NT2/D1 (cell line): ENCODE measurements at regions not wholly inside any gene's neighbourhood (a gene's known extent, or its start where the extent isn't known, plus 50 kb on each side); places are given as distances from the start of the nearest gene placed in this dataset.

Experiments used
- YY1 ChIP-seq: IDR thresholded peaks from 2 replicates; pipeline ENCODE4 v1.6.1; 2011; ENCODE audit not compliant: insufficient read length, insufficient read depth
- ZNF274 ChIP-seq: IDR thresholded peaks from 2 replicates; pipeline ENCODE4 v1.6.1; 2011; ENCODE audit warnings: mild to moderate bottlenecking, low read depth, low read length

- no peak for TF ChIP-seq ZNF274
- no peak for TF ChIP-seq YY1
Observed at GRCh38 chr2:57821088-57821487, 225.5 kb upstream of the VRK2 start.
